ENCODE measurements at regions not wholly inside any gene's neighbourhood (a gene's known extent, or its start where the extent isn't known, plus 50 kb on each side); places are given as distances from the start of the nearest gene placed in this dataset.

DNA sequence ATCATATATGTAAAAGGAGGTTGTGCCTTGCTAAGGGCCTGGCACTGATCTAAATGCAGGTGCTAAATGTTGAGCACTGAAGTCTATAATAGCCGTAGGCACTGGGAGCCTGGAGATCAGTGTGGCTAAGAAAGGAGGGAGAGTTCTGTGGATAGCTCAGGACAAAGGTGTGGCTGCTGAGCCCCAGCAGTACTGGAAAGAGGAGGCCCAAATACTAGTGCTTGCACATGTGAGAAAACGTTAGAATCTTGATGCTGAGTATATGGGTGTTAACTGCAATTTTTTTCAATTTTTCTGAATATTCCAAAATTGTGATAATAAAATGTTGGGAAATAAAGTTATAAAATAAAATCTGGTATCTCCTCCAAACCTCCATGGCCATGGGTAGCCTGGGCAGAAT is 62.5 kb upstream of the PTGFRN start:
- no peak for TF ChIP-seq POLR2AphosphoS5 (IDR thresholded peaks at IDR 0.05; ENCODE audit: borderline replicate concordance, low read depth, low read length)
- TF ChIP-seq EZH2 (IDR thresholded peaks at IDR 0.05), result no peak
- no peak for TF ChIP-seq FOXP2 (optimal IDR thresholded peaks at IDR 0.05; ENCODE audit: control extremely low read depth, extremely low read length, insufficient read depth)
